HL-60 (cell line): ENCODE measurements at regions not wholly inside any gene's neighbourhood (a gene's known extent, or its start where the extent isn't known, plus 50 kb on each side); places are given as distances from the start of the nearest gene placed in this dataset.

Source experiments
- DNase-seq, 2 experiments: peaks; one replicate each; pipeline ENCODE4 v3.0.0-alpha.2; 2010 to 2020; ENCODE audit warnings: low read depth in 1 of 2, low spot score in 1 of 2
- H3K27ac ChIP-seq: fragments of 250-450 bp; sonication (Bioruptor Pico); replicated peaks from 2 replicates; pipeline ENCODE4 v1.5.1; 2020; ENCODE audit warnings: mild to moderate bottlenecking, moderate library complexity
- H3K27me3 ChIP-seq: fragments of 250-450 bp; sonication (Bioruptor Pico); 2 replicates; pipeline ENCODE4 v1.5.1; 2021; ENCODE audit warnings: mild to moderate bottlenecking, moderate library complexity; ENCODE audit not compliant: insufficient read depth, poor library complexity, severe bottlenecking
- H3K4me3 ChIP-seq: replicated peaks from 2 replicates; pipeline ENCODE4 v1.5.1; 2011; ENCODE audit warnings: mild to moderate bottlenecking, control low read depth, low read length; ENCODE audit not compliant: insufficient read depth
- GABPA ChIP-seq: IDR thresholded peaks from 2 replicates; pipeline ENCODE4 v1.6.1; 2012; ENCODE audit warnings: low read depth
- POLR2AphosphoS5 ChIP-seq: IDR thresholded peaks from 2 replicates; pipeline ENCODE4 v1.6.1; 2012; ENCODE audit warnings: low read depth
- SPI1 ChIP-seq: IDR thresholded peaks from 2 replicates; pipeline ENCODE4 v1.6.1; 2012; ENCODE audit warnings: low read depth, mild to moderate bottlenecking, borderline replicate concordance
- TF ChIP-seq, protein P1 (sequence below): IDR thresholded peaks from 2 replicates; pipeline ENCODE4 v1.6.1; 2012; ENCODE audit warnings: low read depth; ENCODE audit not compliant: insufficient replicate concordance
- TF ChIP-seq, protein P2 (sequence below): IDR thresholded peaks from one replicate; pipeline ENCODE4 v1.5.1; 2011; ENCODE audit warnings: low read length, control low read depth, inconsistent platforms; ENCODE audit not compliant: insufficient read depth

DNA sequence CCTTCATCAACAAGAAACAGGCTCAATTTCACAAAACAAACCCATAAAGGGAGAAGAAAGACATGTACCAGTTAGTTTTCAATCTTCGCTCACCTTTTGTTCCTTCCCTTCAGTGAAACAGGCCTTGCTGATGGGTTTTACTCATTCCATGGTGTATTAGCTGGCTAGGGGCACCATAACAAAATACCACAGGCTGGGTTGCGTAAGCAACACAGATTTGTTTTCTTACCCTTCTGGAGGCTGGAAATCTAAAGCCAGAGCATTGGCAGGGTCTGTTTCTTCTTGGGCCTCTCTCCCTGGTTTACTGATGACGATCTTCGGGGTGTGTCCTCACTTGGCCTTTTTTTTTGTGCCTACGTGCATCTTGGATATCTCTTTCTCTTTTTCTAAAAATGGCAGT, 383.4 kb upstream of the RBFOX1 start:
- Histone ChIP-seq H3K27ac (no peak overlapping the region), H3K4me3 (no peak overlapping the region), H3K27me3 (no peaks in the 10 kb centered on the region)
- no peak for DNase-seq
- TF ChIP-seq, protein P1, sequence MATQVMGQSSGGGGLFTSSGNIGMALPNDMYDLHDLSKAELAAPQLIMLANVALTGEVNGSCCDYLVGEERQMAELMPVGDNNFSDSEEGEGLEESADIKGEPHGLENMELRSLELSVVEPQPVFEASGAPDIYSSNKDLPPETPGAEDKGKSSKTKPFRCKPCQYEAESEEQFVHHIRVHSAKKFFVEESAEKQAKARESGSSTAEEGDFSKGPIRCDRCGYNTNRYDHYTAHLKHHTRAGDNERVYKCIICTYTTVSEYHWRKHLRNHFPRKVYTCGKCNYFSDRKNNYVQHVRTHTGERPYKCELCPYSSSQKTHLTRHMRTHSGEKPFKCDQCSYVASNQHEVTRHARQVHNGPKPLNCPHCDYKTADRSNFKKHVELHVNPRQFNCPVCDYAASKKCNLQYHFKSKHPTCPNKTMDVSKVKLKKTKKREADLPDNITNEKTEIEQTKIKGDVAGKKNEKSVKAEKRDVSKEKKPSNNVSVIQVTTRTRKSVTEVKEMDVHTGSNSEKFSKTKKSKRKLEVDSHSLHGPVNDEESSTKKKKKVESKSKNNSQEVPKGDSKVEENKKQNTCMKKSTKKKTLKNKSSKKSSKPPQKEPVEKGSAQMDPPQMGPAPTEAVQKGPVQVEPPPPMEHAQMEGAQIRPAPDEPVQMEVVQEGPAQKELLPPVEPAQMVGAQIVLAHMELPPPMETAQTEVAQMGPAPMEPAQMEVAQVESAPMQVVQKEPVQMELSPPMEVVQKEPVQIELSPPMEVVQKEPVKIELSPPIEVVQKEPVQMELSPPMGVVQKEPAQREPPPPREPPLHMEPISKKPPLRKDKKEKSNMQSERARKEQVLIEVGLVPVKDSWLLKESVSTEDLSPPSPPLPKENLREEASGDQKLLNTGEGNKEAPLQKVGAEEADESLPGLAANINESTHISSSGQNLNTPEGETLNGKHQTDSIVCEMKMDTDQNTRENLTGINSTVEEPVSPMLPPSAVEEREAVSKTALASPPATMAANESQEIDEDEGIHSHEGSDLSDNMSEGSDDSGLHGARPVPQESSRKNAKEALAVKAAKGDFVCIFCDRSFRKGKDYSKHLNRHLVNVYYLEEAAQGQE, result no peak
- TF ChIP-seq, protein P2, sequence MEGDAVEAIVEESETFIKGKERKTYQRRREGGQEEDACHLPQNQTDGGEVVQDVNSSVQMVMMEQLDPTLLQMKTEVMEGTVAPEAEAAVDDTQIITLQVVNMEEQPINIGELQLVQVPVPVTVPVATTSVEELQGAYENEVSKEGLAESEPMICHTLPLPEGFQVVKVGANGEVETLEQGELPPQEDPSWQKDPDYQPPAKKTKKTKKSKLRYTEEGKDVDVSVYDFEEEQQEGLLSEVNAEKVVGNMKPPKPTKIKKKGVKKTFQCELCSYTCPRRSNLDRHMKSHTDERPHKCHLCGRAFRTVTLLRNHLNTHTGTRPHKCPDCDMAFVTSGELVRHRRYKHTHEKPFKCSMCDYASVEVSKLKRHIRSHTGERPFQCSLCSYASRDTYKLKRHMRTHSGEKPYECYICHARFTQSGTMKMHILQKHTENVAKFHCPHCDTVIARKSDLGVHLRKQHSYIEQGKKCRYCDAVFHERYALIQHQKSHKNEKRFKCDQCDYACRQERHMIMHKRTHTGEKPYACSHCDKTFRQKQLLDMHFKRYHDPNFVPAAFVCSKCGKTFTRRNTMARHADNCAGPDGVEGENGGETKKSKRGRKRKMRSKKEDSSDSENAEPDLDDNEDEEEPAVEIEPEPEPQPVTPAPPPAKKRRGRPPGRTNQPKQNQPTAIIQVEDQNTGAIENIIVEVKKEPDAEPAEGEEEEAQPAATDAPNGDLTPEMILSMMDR, result no peak
- no peak for TF ChIP-seq SPI1
- no peak for TF ChIP-seq GABPA
- TF ChIP-seq POLR2AphosphoS5, result no peak

DNA sequence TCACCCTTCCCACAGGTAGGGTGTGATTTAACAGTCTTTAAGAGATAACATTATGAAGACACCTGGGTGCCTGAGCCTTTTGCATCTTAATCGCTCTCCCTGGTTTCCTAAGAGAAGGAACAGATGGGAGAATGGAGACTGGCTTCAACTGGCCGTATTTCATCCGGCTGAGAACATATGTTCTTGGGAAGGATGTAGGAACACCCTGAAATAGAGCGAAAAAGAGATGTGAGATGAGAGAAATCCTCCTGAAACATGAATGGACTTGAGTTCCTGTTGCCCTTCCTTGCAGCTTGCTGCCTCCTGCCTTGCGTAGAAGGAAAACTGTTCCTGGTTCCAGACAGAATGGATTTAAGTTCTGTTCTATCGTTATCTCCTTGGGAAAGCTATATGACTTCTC, 385.4 kb upstream of the RBFOX1 start:
- no peak overlapping the region for H3K4me3 ChIP-seq
- no peaks in the 10 kb centered on the region for H3K27me3 ChIP-seq
- H3K27ac ChIP-seq, result no peak overlapping the region
- TF ChIP-seq, protein P1, result no peak
- TF ChIP-seq, protein P2, result no peak
- TF ChIP-seq GABPA, result no peak
- DNase-seq, result no peak

DNA sequence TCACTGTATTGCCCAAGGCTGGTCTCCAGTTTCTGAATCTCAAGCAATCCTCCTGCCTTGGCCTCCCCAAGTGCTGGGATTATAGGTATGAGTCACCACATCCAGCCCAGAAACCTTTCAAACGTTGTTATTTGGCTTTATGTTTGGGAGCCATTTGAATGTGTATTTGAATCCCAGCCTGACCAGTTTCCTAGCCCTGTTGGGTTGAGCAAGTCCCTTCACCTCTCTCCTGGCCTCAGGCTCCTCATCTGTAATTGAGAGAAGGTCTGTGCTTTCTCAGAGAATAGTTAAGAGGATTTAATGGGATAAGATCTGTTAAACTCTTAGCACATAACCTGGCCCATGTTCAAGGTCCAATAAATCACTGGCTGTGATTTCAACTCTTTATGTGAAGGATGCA, 385.8 kb upstream of the RBFOX1 start:
- no peak for DNase-seq
- TF ChIP-seq, protein P1, result no peak
- TF ChIP-seq, protein P2, result no peak
- TF ChIP-seq SPI1, result no peak
- TF ChIP-seq POLR2AphosphoS5, result no peak
- TF ChIP-seq GABPA, result no peak
- no peaks in the 10 kb centered on the region for H3K27me3 ChIP-seq
- no peak overlapping the region for H3K4me3 ChIP-seq
- no peak overlapping the region for H3K27ac ChIP-seq
